ENCODE measurements at regions not wholly inside any gene's neighbourhood (a gene's known extent, or its start where the extent isn't known, plus 50 kb on each side); places are given as distances from the start of the nearest gene placed in this dataset.

GRCh38 chr1:47679301-47679791 is 241.5 kb downstream of the FOXD2 start:
- TF ChIP-seq, protein P1, sequence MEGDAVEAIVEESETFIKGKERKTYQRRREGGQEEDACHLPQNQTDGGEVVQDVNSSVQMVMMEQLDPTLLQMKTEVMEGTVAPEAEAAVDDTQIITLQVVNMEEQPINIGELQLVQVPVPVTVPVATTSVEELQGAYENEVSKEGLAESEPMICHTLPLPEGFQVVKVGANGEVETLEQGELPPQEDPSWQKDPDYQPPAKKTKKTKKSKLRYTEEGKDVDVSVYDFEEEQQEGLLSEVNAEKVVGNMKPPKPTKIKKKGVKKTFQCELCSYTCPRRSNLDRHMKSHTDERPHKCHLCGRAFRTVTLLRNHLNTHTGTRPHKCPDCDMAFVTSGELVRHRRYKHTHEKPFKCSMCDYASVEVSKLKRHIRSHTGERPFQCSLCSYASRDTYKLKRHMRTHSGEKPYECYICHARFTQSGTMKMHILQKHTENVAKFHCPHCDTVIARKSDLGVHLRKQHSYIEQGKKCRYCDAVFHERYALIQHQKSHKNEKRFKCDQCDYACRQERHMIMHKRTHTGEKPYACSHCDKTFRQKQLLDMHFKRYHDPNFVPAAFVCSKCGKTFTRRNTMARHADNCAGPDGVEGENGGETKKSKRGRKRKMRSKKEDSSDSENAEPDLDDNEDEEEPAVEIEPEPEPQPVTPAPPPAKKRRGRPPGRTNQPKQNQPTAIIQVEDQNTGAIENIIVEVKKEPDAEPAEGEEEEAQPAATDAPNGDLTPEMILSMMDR (conservative IDR thresholded peaks at IDR 0.05): no peak
- no peak for TF ChIP-seq EZH2 (IDR thresholded peaks at IDR 0.05; ENCODE audit: low read depth)
